DND-41 (cell line): ENCODE measurements at regions not wholly inside any gene's neighbourhood (a gene's known extent, or its start where the extent isn't known, plus 50 kb on each side); places are given as distances from the start of the nearest gene placed in this dataset.

Source experiments
- ATAC-seq: fragments of 200-7000 bp; cut with Tn5 transposase; 3 replicates; pipeline ENCODE4 v1.9.1; 2021; ENCODE audit warnings: low read depth; ENCODE audit not compliant: insufficient read depth
- DNase-seq: peaks from one replicate; pipeline ENCODE4 v3.0.0-alpha.2; 2020
- H2AFZ ChIP-seq: 2 replicates; pipeline ENCODE4 v1.6.0; 2012; ENCODE audit warnings: low read depth, low read length
- H3K27ac ChIP-seq: 2 replicates; pipeline ENCODE4 v1.5.1; 2012; ENCODE audit warnings: low read length, inconsistent platforms
- H3K27me3 ChIP-seq: fragments of 200-600 bp; sonication (generic); 2 replicates; pipeline ENCODE4 v1.6.0; 2012; ENCODE audit warnings: low read length, mild to moderate bottlenecking, inconsistent platforms; ENCODE audit not compliant: insufficient read depth, poor library complexity
- H3K36me3 ChIP-seq: 2 replicates; pipeline ENCODE4 v1.5.1; 2012; ENCODE audit warnings: low read length, inconsistent platforms; ENCODE audit not compliant: insufficient read depth
- H3K4me1 ChIP-seq: 2 replicates; pipeline ENCODE4 v1.5.1; 2012; ENCODE audit warnings: mild to moderate bottlenecking, low read length; ENCODE audit not compliant: insufficient read depth
- H3K4me2 ChIP-seq: 2 replicates; pipeline ENCODE4 v1.6.0; 2012; ENCODE audit warnings: mild to moderate bottlenecking, moderate library complexity, low read length, inconsistent platforms; ENCODE audit not compliant: insufficient read depth
- H3K4me3 ChIP-seq, 2 experiments: fragments of 200-600 bp in 1 of 2; shearing (Covaris generic) in 1 of 2; 2 replicates each; pipeline ENCODE4 v1.5.1; 2012 to 2016; ENCODE audit warnings: inconsistent platforms in 2 of 2, low read length in 2 of 2, mild to moderate bottlenecking in 2 of 2, low read depth in 1 of 2, moderate library complexity in 1 of 2
- H3K79me2 ChIP-seq: 2 replicates; pipeline ENCODE4 v1.6.0; 2012; ENCODE audit warnings: low read length, inconsistent platforms; ENCODE audit not compliant: insufficient read depth
- H3K9ac ChIP-seq: 2 replicates; pipeline ENCODE4 v1.6.0; 2012; ENCODE audit warnings: low read depth, mild to moderate bottlenecking, inconsistent platforms, low read length, moderate library complexity
- H3K9me3 ChIP-seq: 2 replicates; pipeline ENCODE4 v1.5.1; 2012; ENCODE audit warnings: low read length, moderate library complexity, mild to moderate bottlenecking, inconsistent platforms; ENCODE audit not compliant: insufficient read depth, severe bottlenecking
- H4K20me1 ChIP-seq: 2 replicates; pipeline ENCODE4 v1.6.0; 2012; ENCODE audit warnings: low read length; ENCODE audit not compliant: insufficient read depth
- CTCF ChIP-seq: IDR thresholded peaks from 2 replicates; pipeline ENCODE4 v1.5.1; 2012; ENCODE audit warnings: borderline replicate concordance, low read length, moderate library complexity, mild to moderate bottlenecking; ENCODE audit not compliant: poor library complexity, severe bottlenecking; ENCODE audit errors: extremely low read depth
- EZH2 ChIP-seq: IDR thresholded peaks from 3 replicates; pipeline ENCODE4 v1.6.1; 2012; ENCODE audit warnings: borderline replicate concordance, low read depth, mild to moderate bottlenecking, moderate library complexity, low read length, inconsistent platforms; ENCODE audit not compliant: severe bottlenecking

DNA sequence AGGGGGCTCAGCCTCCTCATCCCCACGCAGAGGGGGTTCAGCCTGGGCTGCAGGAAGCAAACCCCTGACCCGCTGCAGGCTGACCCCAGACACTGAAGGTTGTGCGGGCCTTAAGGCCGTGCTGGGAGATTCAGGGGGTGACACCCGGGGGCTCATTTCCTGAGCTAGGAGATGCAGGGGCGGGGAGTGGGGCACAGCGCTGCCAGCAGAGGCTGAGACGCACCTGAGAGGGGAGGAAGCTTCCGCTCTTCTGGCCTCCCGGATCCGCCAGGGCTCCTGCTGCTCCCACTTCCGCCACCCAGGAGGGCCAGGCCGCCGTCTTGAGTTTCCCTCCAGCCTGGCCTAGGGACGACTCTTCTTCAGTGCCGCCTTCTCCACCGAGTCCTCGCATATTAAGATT is 173.2 kb upstream of the FOXF1 start:
- DNase-seq (no peak), ATAC-seq (no peak)
- TF ChIP-seq CTCF (no peak), EZH2 (no peak)
- H3K9ac ChIP-seq: no peak overlapping the region
- no peak overlapping the region for H2AFZ ChIP-seq
- no peak overlapping the region for H3K4me2 ChIP-seq
- H3K36me3 ChIP-seq: no peaks in the 10 kb centered on the region
- H3K4me3 ChIP-seq: no peak overlapping the region
- H3K79me2 ChIP-seq: no peaks in the 10 kb centered on the region
- no peaks in the 10 kb centered on the region for H3K4me1 ChIP-seq
- peaks cover 4% of the 10 kb centered on the region for H4K20me1 ChIP-seq
- no peaks in the 10 kb centered on the region for H3K9me3 ChIP-seq
- peaks cover 8% of the 10 kb centered on the region for H3K27me3 ChIP-seq
- no peak overlapping the region for H3K27ac ChIP-seq

GRCh38 chr16:86337581-86338402 is 172.5 kb upstream of the FOXF1 start:
- Histone ChIP-seq H3K27me3 (peaks cover 8% of the 10 kb centered on the region), H3K9me3 (no peaks in the 10 kb centered on the region), H3K4me3 (no peak overlapping the region), H3K27ac (no peak overlapping the region), H4K20me1 (peaks cover 4% of the 10 kb centered on the region), H3K36me3 (no peaks in the 10 kb centered on the region), H3K9ac (no peak overlapping the region), H3K4me2 (no peak overlapping the region), H2AFZ (no peak overlapping the region), H3K4me1 (no peaks in the 10 kb centered on the region), H3K79me2 (no peaks in the 10 kb centered on the region)
- no peak for ATAC-seq
- DNase-seq: no peak
- TF ChIP-seq CTCF (no peak), EZH2 (no peak)

- H3K9ac ChIP-seq: no peak overlapping the region
- H3K79me2 ChIP-seq: no peaks in the 10 kb centered on the region
- ATAC-seq (no peak), DNase-seq (no peak)
- H3K36me3 ChIP-seq: no peaks in the 10 kb centered on the region
- no peak overlapping the region for H3K4me3 ChIP-seq
- peaks cover 4% of the 10 kb centered on the region; the same call in 1 of the 2 replicates for H4K20me1 ChIP-seq
- H3K27me3 ChIP-seq: peaks cover 3% of the 10 kb centered on the region
- no peak overlapping the region for H2AFZ ChIP-seq
- no peaks in the 10 kb centered on the region for H3K9me3 ChIP-seq
- no peak overlapping the region for H3K4me2 ChIP-seq
- H3K27ac ChIP-seq: no peak overlapping the region
- TF ChIP-seq CTCF (no peak), EZH2 (no peak)
- H3K4me1 ChIP-seq: no peaks in the 10 kb centered on the region
These were observed 171.8 kb upstream of the FOXF1 start for GRCh38 chr16:86338403-86339115.
